Brain microvascular endothelial cell (primary cell): ENCODE measurements at regions not wholly inside any gene's neighbourhood (a gene's known extent, or its start where the extent isn't known, plus 50 kb on each side); places are given as distances from the start of the nearest gene placed in this dataset.
A peak's percentile ranks its signal among the peaks of the same experiment; 100 is the strongest.

Source experiments
- DNase-seq: peaks from one replicate; pipeline ENCODE4 v3.0.0-alpha.2; 2020
- H3K27ac ChIP-seq: fragments of 250-450 bp; sonication (Bioruptor Pico); 2 replicates; pipeline ENCODE4 v1.5.1; 2020; ENCODE audit warnings: mild to moderate bottlenecking, moderate library complexity
- H3K27me3 ChIP-seq: fragments of 250-450 bp; sonication (Bioruptor Pico); replicated peaks from 2 replicates; pipeline ENCODE4 v1.5.1; 2020; ENCODE audit warnings: mild to moderate bottlenecking
- H3K36me3 ChIP-seq: fragments of 250-450 bp; sonication (Bioruptor Pico); replicated peaks from 2 replicates; pipeline ENCODE4 v1.5.1; 2020; ENCODE audit warnings: mild to moderate bottlenecking
- H3K4me3 ChIP-seq: 2 replicates; pipeline ENCODE4 v1.5.1; 2011; ENCODE audit warnings: low read depth, mild to moderate bottlenecking, control low read depth, low read length, moderate library complexity
- CTCF ChIP-seq: IDR thresholded peaks from 2 replicates; pipeline ENCODE4 v1.5.1; 2011; ENCODE audit warnings: low read depth, mild to moderate bottlenecking, moderate library complexity, low read length, control low read depth, inconsistent platforms; ENCODE audit errors: missing control alignments
- in situ Hi-C: cut with HindIII; loops from 2 replicates; pipeline ENCODE4 v1.10.0; 2017; ENCODE audit warnings: low sequenced_read_pairs, low pct_ligation_motif_present

GRCh38 chr5:92418341-92418740 is 1035.2 kb upstream of the ARRDC3 start:
- H3K27ac ChIP-seq, result no peak overlapping the region
- no peak for DNase-seq
- H3K36me3 ChIP-seq, result no peaks in the 10 kb centered on the region
- no peaks in the 10 kb centered on the region for H3K27me3 ChIP-seq
- in situ Hi-C loops, result no loop called here
- no peak overlapping the region for H3K4me3 ChIP-seq
- no peak for TF ChIP-seq CTCF

- DNase-seq, result no peak
- TF ChIP-seq CTCF, result no peak
- Histone ChIP-seq H3K27ac (no peak overlapping the region), H3K4me3 (no peak overlapping the region), H3K27me3 (no peaks in the 10 kb centered on the region), H3K36me3 (no peaks in the 10 kb centered on the region)
- in situ Hi-C loops, result no loop called here
These were observed 1026.0 kb upstream of the ARRDC3 start for GRCh38 chr5:92409134-92409533.

GRCh38 chr5:92402956-92403702 is 1020.0 kb upstream of the ARRDC3 start:
- H3K4me3 ChIP-seq, result no peak overlapping the region
- H3K27ac ChIP-seq, result no peak overlapping the region
- no peak for DNase-seq
- no peak for TF ChIP-seq CTCF
- no peaks in the 10 kb centered on the region for H3K36me3 ChIP-seq
- in situ Hi-C loops, result no loop called here
- no peaks in the 10 kb centered on the region for H3K27me3 ChIP-seq

- Histone ChIP-seq H3K4me3 (no peak overlapping the region), H3K27me3 (no peaks in the 10 kb centered on the region), H3K27ac (no peak overlapping the region), H3K36me3 (no peaks in the 10 kb centered on the region)
- no peak for TF ChIP-seq CTCF
- in situ Hi-C loops, result no loop called here
- peak; percentile 12 for DNase-seq
These were observed 1018.9 kb upstream of the ARRDC3 start for GRCh38 chr5:92402045-92402444.

- in situ Hi-C loops, result no loop called here
- TF ChIP-seq CTCF, result peak; percentile 4
- peak; percentile 24 for DNase-seq
These were observed 1018.4 kb upstream of the ARRDC3 start for GRCh38 chr5:92401492-92401891.

GRCh38 chr5:92394936-92395335 is 1011.8 kb upstream of the ARRDC3 start:
- Histone ChIP-seq H3K27me3 (no peaks in the 10 kb centered on the region), H3K27ac (no peak overlapping the region), H3K36me3 (no peaks in the 10 kb centered on the region), H3K4me3 (no peak overlapping the region)
- no peak for DNase-seq
- no peak for TF ChIP-seq CTCF
- in situ Hi-C loops, result no loop called here

More at GRCh38 chr5:92401492-92401891, 1018.4 kb upstream of the ARRDC3 start:
- H3K27me3 ChIP-seq, result no peaks in the 10 kb centered on the region
- no peak overlapping the region for H3K27ac ChIP-seq
- no peak overlapping the region for H3K4me3 ChIP-seq
- no peaks in the 10 kb centered on the region for H3K36me3 ChIP-seq
